OCI-LY1 (cell line): ENCODE measurements at regions not wholly inside any gene's neighbourhood (a gene's known extent, or its start where the extent isn't known, plus 50 kb on each side); places are given as distances from the start of the nearest gene placed in this dataset.

Source experiments
- H2AFZ ChIP-seq: fragments of 200-600 bp; sonication (generic), shearing (Covaris generic); 2 replicates; pipeline ENCODE4 v1.6.0; 2014; ENCODE audit warnings: antibody characterized with exemption, mild to moderate bottlenecking, low read length
- H3F3A ChIP-seq: fragments of 200-600 bp; sonication (generic), shearing (Covaris generic); 2 replicates; pipeline ENCODE4 v1.6.0; 2014; ENCODE audit warnings: mild to moderate bottlenecking, antibody characterized with exemption, low read length, moderate library complexity; ENCODE audit not compliant: insufficient read depth
- H3K27ac ChIP-seq: fragments of 200-600 bp; sonication (generic); 2 replicates; pipeline ENCODE4 v1.5.1; 2014; ENCODE audit warnings: low read length, mixed run types, mild to moderate bottlenecking, low read depth; ENCODE audit not compliant: poor library complexity, severe bottlenecking
- H3K27me3 ChIP-seq: fragments of 200-600 bp; sonication (generic); 2 replicates; pipeline ENCODE4 v1.6.0; 2014; ENCODE audit warnings: antibody characterized with exemption, mild to moderate bottlenecking, low read length, moderate library complexity; ENCODE audit not compliant: insufficient read depth
- H3K36me3 ChIP-seq: fragments of 200-600 bp; sonication (generic); 2 replicates; pipeline ENCODE4 v1.6.1; 2014; ENCODE audit warnings: mild to moderate bottlenecking, antibody characterized with exemption, low read length, moderate library complexity, mixed read lengths; ENCODE audit not compliant: insufficient read depth
- H3K4me1 ChIP-seq: fragments of 200-600 bp; sonication (generic); 2 replicates; pipeline ENCODE4 v1.5.1; 2014; ENCODE audit warnings: mild to moderate bottlenecking, low read length, moderate library complexity; ENCODE audit not compliant: insufficient read depth, severe bottlenecking
- H3K4me2 ChIP-seq: fragments of 200-600 bp; sonication (generic), shearing (Covaris generic); 2 replicates; pipeline ENCODE4 v1.6.1; 2014; ENCODE audit warnings: low read length
- H3K4me3 ChIP-seq: fragments of 200-600 bp; sonication (generic); 2 replicates; pipeline ENCODE4 v1.5.1; 2014; ENCODE audit warnings: low read length, low read depth, mild to moderate bottlenecking, mixed read lengths; ENCODE audit not compliant: poor library complexity, severe bottlenecking
- H3K79me2 ChIP-seq: fragments of 200-600 bp; shearing (Covaris generic); 2 replicates; pipeline ENCODE4 v1.6.1; 2016; ENCODE audit warnings: mixed run types, low read length, mixed read lengths; ENCODE audit not compliant: insufficient read depth
- H3K9ac ChIP-seq: fragments of 200-600 bp; sonication (generic), shearing (Covaris generic); 2 replicates; pipeline ENCODE4 v1.6.1; 2014; ENCODE audit warnings: mild to moderate bottlenecking, low read length, mixed read lengths
- H3K9me2 ChIP-seq: fragments of 200-600 bp; sonication (generic), shearing (Covaris generic); 2 replicates; pipeline ENCODE4 v1.6.1; 2014; ENCODE audit warnings: low read depth, mild to moderate bottlenecking, low read length, mixed read lengths
- H3K9me3 ChIP-seq: fragments of 200-600 bp; shearing (Covaris generic); 2 replicates; pipeline ENCODE4 v1.6.1; 2014; ENCODE audit warnings: low read length, mixed read lengths
- H4K20me1 ChIP-seq: fragments of 200-600 bp; sonication (generic), shearing (Covaris generic); 2 replicates; pipeline ENCODE4 v1.6.0; 2016; ENCODE audit warnings: mild to moderate bottlenecking, low read length; ENCODE audit not compliant: insufficient read depth
- CTCF ChIP-seq: fragments of 200-600 bp; sonication (generic), shearing (Covaris generic); IDR thresholded peaks from 2 replicates; pipeline ENCODE4 v1.5.1; 2017; ENCODE audit warnings: mild to moderate bottlenecking, antibody characterized with exemption, low read length, moderate library complexity, mixed read lengths
- EZH2 ChIP-seq: fragments of 200-600 bp; sonication (generic), shearing (Covaris generic); IDR thresholded peaks from 2 replicates; pipeline ENCODE4 v1.8.0; 2017; ENCODE audit warnings: borderline replicate concordance, mixed run types, mild to moderate bottlenecking, antibody characterized with exemption, low read length, moderate library complexity, mixed read lengths

- Histone ChIP-seq H3K4me2 (no peak overlapping the region), H3K4me3 (no peak overlapping the region), H2AFZ (no peak overlapping the region), H3K9me3 (no peaks in the 10 kb centered on the region), H3K27me3 (no peaks in the 10 kb centered on the region), H3F3A (no peaks in the 10 kb centered on the region), H3K27ac (no peak overlapping the region), H3K36me3 (no peaks in the 10 kb centered on the region), H3K9me2 (no peaks in the 10 kb centered on the region), H3K9ac (no peak overlapping the region), H3K4me1 (no peaks in the 10 kb centered on the region), H4K20me1 (no peaks in the 10 kb centered on the region), H3K79me2 (no peaks in the 10 kb centered on the region)
- TF ChIP-seq EZH2 (no peak), CTCF (no peak)
Measured at GRCh38 chr9:101968392-101968791, 229.9 kb upstream of the GRIN3A start.

GRCh38 chr9:101966691-101967090 is 228.2 kb upstream of the GRIN3A start:
- Histone ChIP-seq H3K9me2 (no peaks in the 10 kb centered on the region), H3K27ac (no peak overlapping the region), H3K27me3 (no peaks in the 10 kb centered on the region), H3K4me1 (no peaks in the 10 kb centered on the region), H2AFZ (no peak overlapping the region), H3K4me3 (no peak overlapping the region), H3K9ac (no peak overlapping the region), H3K79me2 (no peaks in the 10 kb centered on the region), H3K9me3 (no peaks in the 10 kb centered on the region), H4K20me1 (no peaks in the 10 kb centered on the region), H3F3A (no peaks in the 10 kb centered on the region), H3K36me3 (no peaks in the 10 kb centered on the region), H3K4me2 (no peak overlapping the region)
- TF ChIP-seq EZH2 (no peak), CTCF (no peak)

- Histone ChIP-seq H3K9me2 (no peaks in the 10 kb centered on the region), H3K9me3 (no peaks in the 10 kb centered on the region), H2AFZ (no peak overlapping the region), H3K27me3 (no peaks in the 10 kb centered on the region), H3K79me2 (no peaks in the 10 kb centered on the region), H3F3A (no peaks in the 10 kb centered on the region), H3K9ac (no peak overlapping the region), H3K4me1 (no peaks in the 10 kb centered on the region), H3K4me2 (no peak overlapping the region), H4K20me1 (no peaks in the 10 kb centered on the region), H3K4me3 (no peak overlapping the region), H3K36me3 (no peaks in the 10 kb centered on the region), H3K27ac (no peak overlapping the region)
- TF ChIP-seq EZH2, result no peak
- TF ChIP-seq CTCF, result no peak
Measured at GRCh38 chr9:101957705-101958104, 219.3 kb upstream of the GRIN3A start.
